ENCODE measurements at regions not wholly inside any gene's neighbourhood (a gene's known extent, or its start where the extent isn't known, plus 50 kb on each side); places are given as distances from the start of the nearest gene placed in this dataset.

DNA sequence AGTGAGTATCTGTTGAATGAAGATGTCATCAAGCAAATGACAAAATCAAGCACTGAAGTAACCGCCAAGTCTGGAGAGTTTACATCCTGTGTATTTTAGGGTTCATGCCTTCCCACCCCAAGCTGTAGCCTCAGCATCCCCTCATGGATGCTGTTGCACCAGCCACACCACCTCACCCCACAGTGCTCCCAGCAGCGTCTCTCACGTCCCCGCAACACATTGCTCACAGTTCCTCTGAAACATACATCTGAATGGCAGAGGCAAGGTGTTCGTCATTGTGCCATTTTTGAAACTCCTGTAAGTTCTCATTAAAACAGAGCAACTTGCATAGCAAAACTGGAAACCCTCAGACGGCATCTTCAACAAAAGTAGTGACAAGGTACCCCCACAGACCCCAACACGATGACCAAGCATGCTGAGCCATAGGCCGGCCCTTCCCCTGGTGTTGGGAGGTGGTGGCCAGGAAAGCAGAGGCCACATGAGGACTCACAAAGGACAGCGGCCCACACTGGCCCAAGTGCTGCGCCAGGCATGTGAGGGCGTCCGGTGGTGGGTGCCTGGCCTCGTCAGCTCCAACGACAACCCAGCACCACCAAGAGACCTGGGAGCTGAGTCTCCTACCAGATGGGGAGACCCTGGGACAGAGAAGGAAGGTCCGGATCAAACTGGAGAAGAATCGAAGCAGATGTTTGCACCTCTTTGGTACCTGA, 456.5 kb downstream of the EIPR1 start:
- TF ChIP-seq CTCF (IDR thresholded peaks at IDR 0.05 in 2 of 3, conservative IDR thresholded peaks at IDR 0.05 in 1 of 3; ENCODE audit: borderline replicate concordance in 1 of 3, insufficient read depth in 1 of 3, low read depth in 2 of 3, low read length in 2 of 3) (no peak), POLR2AphosphoS5 (IDR thresholded peaks at IDR 0.05; ENCODE audit: low read depth, low read length) (no peak), YY1 (IDR thresholded peaks at IDR 0.05; ENCODE audit: extremely low read depth, insufficient replicate concordance, low read depth, low read length) (no peak)

Data from HCT116 (cell line).